Thyroid gland (tissue), 4 donors: ENCODE measurements at regions not wholly inside any gene's neighbourhood (a gene's known extent, or its start where the extent isn't known, plus 50 kb on each side); places are given as distances from the start of the nearest gene placed in this dataset.

Source experiments
- CTCF ChIP-seq, 6 experiments: fragments of 200-600 bp in 3 of 6; fragments of 450-650 bp in 3 of 6; sonication (generic) in 3 of 6; IDR thresholded peaks; one replicate each; pipeline ENCODE4 v1.5.1; 2016 to 2019; ENCODE audit warnings: antibody characterized with exemption in 6 of 6, mild to moderate bottlenecking in 2 of 6, inconsistent platforms in 1 of 6, moderate library complexity in 1 of 6
- POLR2A ChIP-seq, 2 donors: fragments of 450-650 bp; IDR thresholded peaks; one replicate each; pipeline ENCODE4 v1.6.1; 2017; ENCODE audit warnings: antibody characterized with exemption in 2 of 2, mild to moderate bottlenecking in 2 of 2, moderate library complexity in 1 of 2

- TF ChIP-seq CTCF (IDR thresholded peaks at IDR 0.05) = no peak
- no peak for TF ChIP-seq POLR2A (IDR thresholded peaks at IDR 0.05)
Measured at GRCh38 chr12:102305486-102305885, 107.9 kb upstream of the PMCH start.
